CD4-positive, alpha-beta T cell treated with Interleukin-4 for 1 hour (primary cell): ENCODE measurements at regions not wholly inside any gene's neighbourhood (a gene's known extent, or its start where the extent isn't known, plus 50 kb on each side); places are given as distances from the start of the nearest gene placed in this dataset.

Source experiments
- DNase-seq, 2 donors: peaks; one replicate each; pipeline ENCODE4 v3.0.0-alpha.2; 2020 to 2022

GRCh38 chr11:13062115-13062514 is 53.0 kb downstream of the RASSF10 start:
- no peak for DNase-seq

- DNase-seq: no peak
These were observed 55.5 kb downstream of the RASSF10 start for GRCh38 chr11:13064593-13064992.

- no peak for DNase-seq
These were observed 56.2 kb downstream of the RASSF10 start for GRCh38 chr11:13065200-13065787.

GRCh38 chr11:13068211-13068610 is 59.1 kb downstream of the RASSF10 start:
- DNase-seq: no peak

GRCh38 chr11:13073119-13073981 is 64.2 kb downstream of the RASSF10 start:
- no peak for DNase-seq

- no peak for DNase-seq
These were observed 65.8 kb downstream of the RASSF10 start for GRCh38 chr11:13074714-13075464.

GRCh38 chr11:13076961-13077360 is 67.8 kb downstream of the RASSF10 start:
- no peak for DNase-seq

- no peak for DNase-seq
These were observed 71.7 kb downstream of the RASSF10 start for GRCh38 chr11:13080861-13081260.

- DNase-seq: no peak
These were observed 73.5 kb downstream of the RASSF10 start for GRCh38 chr11:13082588-13082987.

- no peak for DNase-seq
These were observed 81.2 kb downstream of the RASSF10 start for GRCh38 chr11:13090228-13090708.

GRCh38 chr11:13091373-13091772 is 82.3 kb downstream of the RASSF10 start:
- no peak for DNase-seq

- no peak for DNase-seq
These were observed 82.7 kb downstream of the RASSF10 start for GRCh38 chr11:13091804-13092203.

- no peak for DNase-seq
These were observed 86.0 kb downstream of the RASSF10 start for GRCh38 chr11:13094930-13095687.

- no peak for DNase-seq
These were observed 88.9 kb downstream of the RASSF10 start for GRCh38 chr11:13098063-13098462.

GRCh38 chr11:13098616-13099289 is 89.6 kb downstream of the RASSF10 start:
- no peak for DNase-seq

GRCh38 chr11:13101644-13102512 is 92.8 kb downstream of the RASSF10 start:
- DNase-seq: no peak

GRCh38 chr11:13102513-13102840 is 93.4 kb downstream of the RASSF10 start:
- DNase-seq: no peak

- no peak for DNase-seq
These were observed 93.9 kb downstream of the RASSF10 start for GRCh38 chr11:13102865-13103539.

- no peak for DNase-seq
These were observed 94.9 kb downstream of the RASSF10 start for GRCh38 chr11:13103962-13104554.

- no peak for DNase-seq
These were observed 95.6 kb downstream of the RASSF10 start for GRCh38 chr11:13104619-13105236.
